ENCODE measurements at regions not wholly inside any gene's neighbourhood (a gene's known extent, or its start where the extent isn't known, plus 50 kb on each side); places are given as distances from the start of the nearest gene placed in this dataset.

DNA sequence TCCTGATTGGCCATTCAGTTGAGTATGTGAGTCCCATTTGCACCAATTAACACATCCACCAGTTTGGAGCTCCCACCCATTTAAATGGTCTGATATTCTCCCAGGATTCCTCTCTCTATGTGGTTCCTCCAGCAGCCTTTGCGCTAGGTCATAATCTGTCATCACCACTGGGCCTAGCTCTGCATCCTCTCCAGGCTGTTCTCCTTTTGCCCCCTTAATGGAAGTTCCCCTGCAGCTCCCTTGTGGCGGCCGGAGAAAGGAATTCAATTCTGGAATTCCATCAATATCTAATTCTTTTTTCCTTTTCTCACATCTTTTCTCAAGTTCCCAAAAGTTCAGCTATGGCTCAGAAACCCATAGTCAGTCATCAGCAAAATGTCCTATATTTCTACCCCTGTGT lies 2184.4 kb upstream of the AGA start:
- TF ChIP-seq, protein P1, sequence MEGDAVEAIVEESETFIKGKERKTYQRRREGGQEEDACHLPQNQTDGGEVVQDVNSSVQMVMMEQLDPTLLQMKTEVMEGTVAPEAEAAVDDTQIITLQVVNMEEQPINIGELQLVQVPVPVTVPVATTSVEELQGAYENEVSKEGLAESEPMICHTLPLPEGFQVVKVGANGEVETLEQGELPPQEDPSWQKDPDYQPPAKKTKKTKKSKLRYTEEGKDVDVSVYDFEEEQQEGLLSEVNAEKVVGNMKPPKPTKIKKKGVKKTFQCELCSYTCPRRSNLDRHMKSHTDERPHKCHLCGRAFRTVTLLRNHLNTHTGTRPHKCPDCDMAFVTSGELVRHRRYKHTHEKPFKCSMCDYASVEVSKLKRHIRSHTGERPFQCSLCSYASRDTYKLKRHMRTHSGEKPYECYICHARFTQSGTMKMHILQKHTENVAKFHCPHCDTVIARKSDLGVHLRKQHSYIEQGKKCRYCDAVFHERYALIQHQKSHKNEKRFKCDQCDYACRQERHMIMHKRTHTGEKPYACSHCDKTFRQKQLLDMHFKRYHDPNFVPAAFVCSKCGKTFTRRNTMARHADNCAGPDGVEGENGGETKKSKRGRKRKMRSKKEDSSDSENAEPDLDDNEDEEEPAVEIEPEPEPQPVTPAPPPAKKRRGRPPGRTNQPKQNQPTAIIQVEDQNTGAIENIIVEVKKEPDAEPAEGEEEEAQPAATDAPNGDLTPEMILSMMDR (IDR thresholded peaks at IDR 0.05) = no peak
- no peak for TF ChIP-seq POLR2A (IDR thresholded peaks at IDR 0.05)
